Body of pancreas (tissue), 4 donors: ENCODE measurements at regions not wholly inside any gene's neighbourhood (a gene's known extent, or its start where the extent isn't known, plus 50 kb on each side); places are given as distances from the start of the nearest gene placed in this dataset.

Experiments
- POLR2A ChIP-seq, 3 donors: fragments of 450-650 bp; IDR thresholded peaks; one replicate each; pipeline ENCODE4 v1.6.1; 2016; ENCODE audit warnings: antibody characterized with exemption in 3 of 3, mild to moderate bottlenecking in 2 of 3
- TF ChIP-seq, protein P1 (sequence below), 7 experiments: fragments of 450-650 bp in 4 of 7; fragments of 200-600 bp in 3 of 7; sonication (generic) in 3 of 7; IDR thresholded peaks; one replicate each; pipeline ENCODE4 v1.5.1; 2016 to 2019; ENCODE audit warnings: antibody characterized with exemption in 7 of 7

DNA sequence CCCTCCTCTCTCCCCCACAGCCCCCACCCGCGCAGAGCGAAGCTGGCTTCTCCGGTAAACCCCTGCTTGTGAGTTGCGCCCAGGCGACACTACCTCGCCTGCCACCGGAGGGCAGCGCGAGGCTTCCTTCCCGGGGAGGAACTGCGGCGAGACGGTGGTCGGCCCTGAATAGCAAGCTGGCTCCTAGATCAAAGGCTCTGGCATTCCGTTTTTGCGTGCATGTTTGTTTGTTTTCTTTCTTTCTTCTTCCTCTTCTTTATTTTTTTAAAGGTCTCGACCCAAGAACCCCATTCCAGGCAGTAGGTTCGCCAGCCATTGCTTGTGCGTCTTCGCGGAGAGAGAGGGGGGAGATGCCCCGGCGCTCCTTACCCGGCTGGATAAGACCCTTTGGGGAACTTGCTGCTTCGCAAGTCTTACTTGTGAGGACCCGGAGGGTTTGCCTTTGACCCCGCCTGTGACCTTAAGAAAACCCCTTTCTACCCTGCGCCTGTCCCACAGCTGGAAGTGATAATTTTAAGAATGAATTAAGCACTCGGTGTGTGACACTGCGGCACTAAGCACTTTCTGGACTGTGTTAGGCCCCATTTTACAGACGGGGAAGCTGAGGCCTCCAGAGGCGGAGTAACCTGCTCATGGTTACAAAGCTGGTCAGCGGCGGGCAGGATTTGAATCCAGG lies 92.7 kb upstream of the SIRPA start:
- TF ChIP-seq, protein P1, sequence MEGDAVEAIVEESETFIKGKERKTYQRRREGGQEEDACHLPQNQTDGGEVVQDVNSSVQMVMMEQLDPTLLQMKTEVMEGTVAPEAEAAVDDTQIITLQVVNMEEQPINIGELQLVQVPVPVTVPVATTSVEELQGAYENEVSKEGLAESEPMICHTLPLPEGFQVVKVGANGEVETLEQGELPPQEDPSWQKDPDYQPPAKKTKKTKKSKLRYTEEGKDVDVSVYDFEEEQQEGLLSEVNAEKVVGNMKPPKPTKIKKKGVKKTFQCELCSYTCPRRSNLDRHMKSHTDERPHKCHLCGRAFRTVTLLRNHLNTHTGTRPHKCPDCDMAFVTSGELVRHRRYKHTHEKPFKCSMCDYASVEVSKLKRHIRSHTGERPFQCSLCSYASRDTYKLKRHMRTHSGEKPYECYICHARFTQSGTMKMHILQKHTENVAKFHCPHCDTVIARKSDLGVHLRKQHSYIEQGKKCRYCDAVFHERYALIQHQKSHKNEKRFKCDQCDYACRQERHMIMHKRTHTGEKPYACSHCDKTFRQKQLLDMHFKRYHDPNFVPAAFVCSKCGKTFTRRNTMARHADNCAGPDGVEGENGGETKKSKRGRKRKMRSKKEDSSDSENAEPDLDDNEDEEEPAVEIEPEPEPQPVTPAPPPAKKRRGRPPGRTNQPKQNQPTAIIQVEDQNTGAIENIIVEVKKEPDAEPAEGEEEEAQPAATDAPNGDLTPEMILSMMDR (IDR thresholded peaks at IDR 0.05) = peak; percentile 10 to 58 (median 39)
- TF ChIP-seq POLR2A (IDR thresholded peaks at IDR 0.05) = peak in 1 of 3 donors; percentile 8
